Heart right ventricle (tissue), 16 donors: ENCODE measurements at regions not wholly inside any gene's neighbourhood (a gene's known extent, or its start where the extent isn't known, plus 50 kb on each side); places are given as distances from the start of the nearest gene placed in this dataset.

ENCODE experiments used
- ATAC-seq, 8 donors: fragments of 200-7000 bp; cut with Tn5 transposase; one replicate each; pipeline ENCODE4 v1.9.1; 2020; ENCODE audit warnings: mild to moderate bottlenecking in 8 of 8, moderate library complexity in 8 of 8, moderate number of reproducible peaks in 1 of 8
- DNase-seq, 2 donors: peaks; one replicate each; pipeline ENCODE4 v3.0.0-alpha.2; 2020
- H3K27ac ChIP-seq, 10 donors: fragments of 200-600 bp; sonication (generic) in 2 of 10; one replicate each; pipeline versions ENCODE4 v1.5.0 to v1.8.0; 2020 to 2022; ENCODE audit warnings: mild to moderate bottlenecking in 3 of 10
- H3K27me3 ChIP-seq, 7 donors: fragments of 200-600 bp; one replicate each; pipeline ENCODE4 v1.8.0; 2021 to 2022; ENCODE audit warnings: mild to moderate bottlenecking in 2 of 7
- H3K36me3 ChIP-seq, 9 donors: fragments of 200-600 bp; sonication (generic) in 1 of 9; one replicate each; pipeline versions ENCODE4 v1.5.0 to v1.8.0; 2020 to 2022; ENCODE audit warnings: mild to moderate bottlenecking in 2 of 9
- H3K4me1 ChIP-seq, 9 donors: fragments of 200-600 bp; sonication (generic) in 1 of 9; one replicate each; pipeline versions ENCODE4 v1.5.0 to v1.8.0; 2020 to 2022; ENCODE audit warnings: mild to moderate bottlenecking in 4 of 9
- H3K4me3 ChIP-seq, 10 donors: fragments of 200-600 bp; sonication (generic) in 2 of 10; one replicate each; pipeline versions ENCODE4 v1.5.0 to v1.8.0; 2020 to 2022; ENCODE audit warnings: mild to moderate bottlenecking in 7 of 10, moderate library complexity in 2 of 10
- H3K9me3 ChIP-seq, 11 donors: fragments of 200-600 bp in 10 of 11; sonication (generic) in 2 of 11; one replicate each; pipeline versions ENCODE4 v1.5.0 to v1.8.0; 2013 to 2022; ENCODE audit warnings: mild to moderate bottlenecking in 2 of 11, control low read depth in 1 of 11, moderate library complexity in 1 of 11
- CTCF ChIP-seq, 9 donors: fragments of 200-600 bp; sonication (generic) in 2 of 9; IDR thresholded peaks; one replicate each; pipeline versions ENCODE4 v1.5.0 to v1.8.0; 2021 to 2022; ENCODE audit warnings: antibody characterized with exemption in 9 of 9, mild to moderate bottlenecking in 5 of 9, moderate library complexity in 1 of 9
- WGBS, 2 donors: extraction: QIAGEN DNeasy Blood & Tissue Kit; methylation state at CpG; one replicate each; pipeline ENCODE4 v1.1.7; 2013; ENCODE audit warnings: inconsistent platforms in 1 of 2; 5-methylcytosine and 5-hydroxymethylcytosine counted together
- intact Hi-C, 10 donors: fragments of 100-400 bp; cut with DNase I; formaldehyde crosslinking; loops; one replicate each; pipeline versions ENCODE4 v1.11.1 to v1.14.2; 2022
- donor health status: Arrhythmogenic right ventricular cardiomyopathy.
- donor health status: ischemic (EF 13 %, LVEDD 7.1; RV severe dilation, severe dysfunction).
- donor health status: healthy with polysubstance abuse.
- donor health status: DM: no; HTN: yes; CAD: no.
- donor health status: DM: no; HTN: no; CAD: no.
- donor health status: ischemic (EF 25% LVEDD 6.9; RV normal size, moderate dysfunction).
- donor health status: ischemic (EF 25% LVEDD 5.7; RV mildly dilated, moderate dysfunction).
- donor health status: healthy.
- donor health status: DM: yes; HTN: yes; CAD: no.
- donor health status: Ischemic cardiomyopathy.
- donor health status: ischemic (EF 35%, LVEDD 5.7; RV mildly dilated, moderate dysfunction).
- donor health status: nonischemic (EF 11% LVEDD 7.7; RV severe dilation, severe dysfunction).
- donor health status: DM: yes; HTN: yes; CAD: no.
- donor health status: PGD.
- donor health status: ischemic (EF 29% LVEDD 5.4; RV normal size, mild dysfunction).
- donor health status: nonischemic (EF 23%, LVEDD 6.1; RV moderate dilation, normal function).

- Histone ChIP-seq H3K36me3 (no peaks in the 10 kb centered on the region), H3K4me1 (no peaks in the 10 kb centered on the region), H3K4me3 (no peak overlapping the region), H3K27ac (no peak overlapping the region), H3K9me3 (no peaks in the 10 kb centered on the region), H3K27me3 (no peaks in the 10 kb centered on the region)
- 90% methylated on average over 2 of the region's 2 CpGs for WGBS, 2 donors
- TF ChIP-seq CTCF (IDR thresholded peaks at IDR 0.05), result no peak
- intact Hi-C loops, result no loop called here
- ATAC-seq (no peak), DNase-seq (no peak)
Measured at GRCh38 chr2:142445023-142445422, 314.2 kb upstream of the LRP1B start.

- no peaks in the 10 kb centered on the region for H3K9me3 ChIP-seq
- H3K27me3 ChIP-seq, result no peaks in the 10 kb centered on the region
- no peak overlapping the region for H3K27ac ChIP-seq
- ATAC-seq, result no peak
- intact Hi-C loops, result no loop called here
- H3K36me3 ChIP-seq, result no peaks in the 10 kb centered on the region
- WGBS, 2 donors, result 73 to 81% methylated on average over 3 of the region's 3 CpGs
- no peak for TF ChIP-seq CTCF (IDR thresholded peaks at IDR 0.05)
- no peak for DNase-seq
- H3K4me3 ChIP-seq, result no peak overlapping the region
- peaks cover 0 to 8% (median 0%) of the 10 kb centered on the region in 9 donors for H3K4me1 ChIP-seq
Measured at GRCh38 chr2:142435847-142436246, 305.0 kb upstream of the LRP1B start.

- TF ChIP-seq CTCF (IDR thresholded peaks at IDR 0.05), result no peak
- Histone ChIP-seq H3K36me3 (no peaks in the 10 kb centered on the region), H3K4me3 (no peak overlapping the region), H3K27me3 (peaks cover 0 to 4% (median 0%) of the 10 kb centered on the region in 7 donors), H3K9me3 (peaks cover 0 to 4% (median 0%) of the 10 kb centered on the region in 11 donors), H3K4me1 (no peaks in the 10 kb centered on the region), H3K27ac (no peak overlapping the region)
- no peak for ATAC-seq
- intact Hi-C loops, result no loop called here
- 66 to 68% methylated on average over 5 of the region's 5 CpGs for WGBS, 2 donors
- DNase-seq, result no peak
Measured at GRCh38 chr2:142426064-142426463, 295.2 kb upstream of the LRP1B start.

- H3K4me1 ChIP-seq, result no peaks in the 10 kb centered on the region
- ATAC-seq, result no peak
- intact Hi-C loops, result no loop called here
- H3K4me3 ChIP-seq, result no peak overlapping the region
- DNase-seq, result no peak
- 60 to 67% methylated on average over 3 of the region's 3 CpGs for WGBS, 2 donors
- no peak for TF ChIP-seq CTCF (IDR thresholded peaks at IDR 0.05)
- H3K36me3 ChIP-seq, result no peaks in the 10 kb centered on the region
- peaks cover 0 to 4% (median 0%) of the 10 kb centered on the region in 11 donors for H3K9me3 ChIP-seq
- no peak overlapping the region for H3K27ac ChIP-seq
- H3K27me3 ChIP-seq, result peaks cover 0 to 4% (median 0%) of the 10 kb centered on the region in 7 donors
Measured at GRCh38 chr2:142425551-142425950, 294.7 kb upstream of the LRP1B start.
